Right atrium auricular region (tissue), 2 donors: ENCODE measurements at regions not wholly inside any gene's neighbourhood (a gene's known extent, or its start where the extent isn't known, plus 50 kb on each side); places are given as distances from the start of the nearest gene placed in this dataset.

ENCODE experiments used
- DNase-seq: peaks from one replicate; pipeline ENCODE4 v3.0.0-alpha.2; 2019; ENCODE audit warnings: low spot score
- H3K27ac ChIP-seq, 2 donors: fragments of 200-600 bp; sonication (generic); 1 replicate in 1 of 2; 2 replicates in 1 of 2; pipeline ENCODE4 v1.5.1; 2016 to 2019
- H3K27me3 ChIP-seq, 2 donors: fragments of 200-600 bp; sonication (generic); one replicate each; pipeline versions ENCODE4 v1.5.1 to v1.6.0; 2017 to 2019
- H3K36me3 ChIP-seq: fragments of 200-600 bp; sonication (generic); one replicate; pipeline ENCODE4 v1.5.1; 2016
- H3K4me1 ChIP-seq, 2 donors: fragments of 200-600 bp; sonication (generic); one replicate each; pipeline versions ENCODE4 v1.5.1 to v1.6.0; 2017 to 2019
- H3K4me3 ChIP-seq, 2 donors: fragments of 200-600 bp; sonication (generic); 1 replicate in 1 of 2; 2 replicates in 1 of 2; pipeline ENCODE4 v1.5.1; 2017 to 2019; ENCODE audit warnings: mild to moderate bottlenecking in 1 of 2, moderate library complexity in 1 of 2
- H3K9me3 ChIP-seq, 2 donors: fragments of 200-600 bp; sonication (generic); one replicate each; pipeline ENCODE4 v1.5.1; 2019
- TF ChIP-seq, protein P1 (sequence below), 2 donors: fragments of 200-600 bp; sonication (generic); IDR thresholded peaks; one replicate each; pipeline ENCODE4 v1.5.1; 2019; ENCODE audit warnings: antibody characterized with exemption in 2 of 2

GRCh38 chr4:96713271-96713850 lies 873.5 kb downstream of the PDHA2 start:
- Histone ChIP-seq H3K9me3 (no peaks in the 10 kb centered on the region), H3K4me1 (no peaks in the 10 kb centered on the region), H3K36me3 (no peaks in the 10 kb centered on the region), H3K4me3 (no peak overlapping the region), H3K27me3 (no peaks in the 10 kb centered on the region), H3K27ac (no peak overlapping the region)
- TF ChIP-seq, protein P1, sequence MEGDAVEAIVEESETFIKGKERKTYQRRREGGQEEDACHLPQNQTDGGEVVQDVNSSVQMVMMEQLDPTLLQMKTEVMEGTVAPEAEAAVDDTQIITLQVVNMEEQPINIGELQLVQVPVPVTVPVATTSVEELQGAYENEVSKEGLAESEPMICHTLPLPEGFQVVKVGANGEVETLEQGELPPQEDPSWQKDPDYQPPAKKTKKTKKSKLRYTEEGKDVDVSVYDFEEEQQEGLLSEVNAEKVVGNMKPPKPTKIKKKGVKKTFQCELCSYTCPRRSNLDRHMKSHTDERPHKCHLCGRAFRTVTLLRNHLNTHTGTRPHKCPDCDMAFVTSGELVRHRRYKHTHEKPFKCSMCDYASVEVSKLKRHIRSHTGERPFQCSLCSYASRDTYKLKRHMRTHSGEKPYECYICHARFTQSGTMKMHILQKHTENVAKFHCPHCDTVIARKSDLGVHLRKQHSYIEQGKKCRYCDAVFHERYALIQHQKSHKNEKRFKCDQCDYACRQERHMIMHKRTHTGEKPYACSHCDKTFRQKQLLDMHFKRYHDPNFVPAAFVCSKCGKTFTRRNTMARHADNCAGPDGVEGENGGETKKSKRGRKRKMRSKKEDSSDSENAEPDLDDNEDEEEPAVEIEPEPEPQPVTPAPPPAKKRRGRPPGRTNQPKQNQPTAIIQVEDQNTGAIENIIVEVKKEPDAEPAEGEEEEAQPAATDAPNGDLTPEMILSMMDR (IDR thresholded peaks at IDR 0.05) = no peak
- DNase-seq = no peak

- Histone ChIP-seq H3K4me3 (no peak overlapping the region), H3K4me1 (no peaks in the 10 kb centered on the region), H3K27ac (no peak overlapping the region), H3K9me3 (no peaks in the 10 kb centered on the region), H3K27me3 (no peaks in the 10 kb centered on the region), H3K36me3 (no peaks in the 10 kb centered on the region)
- no peak for DNase-seq
- TF ChIP-seq, protein P1 (IDR thresholded peaks at IDR 0.05) = no peak
Observed at GRCh38 chr4:96729641-96730040, 889.7 kb downstream of the PDHA2 start.

DNA sequence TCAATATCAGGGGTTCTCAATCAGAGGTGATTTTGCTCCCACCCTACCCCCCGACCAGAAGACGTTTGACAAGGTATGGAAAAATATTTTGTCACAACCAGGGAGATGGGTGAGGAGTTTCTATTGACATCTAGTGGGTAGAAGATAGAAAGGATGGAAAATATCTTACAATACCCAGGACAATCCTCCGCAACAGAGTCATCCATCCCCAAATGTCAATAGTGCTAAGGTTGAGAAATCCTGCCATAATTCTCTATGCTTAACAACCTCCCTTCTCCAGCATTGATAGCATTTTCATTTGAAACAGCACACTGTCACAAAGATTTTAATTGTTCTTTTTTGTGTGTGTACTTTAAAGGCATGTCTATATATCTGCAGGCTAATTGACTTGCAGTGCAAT lies 890.5 kb downstream of the PDHA2 start:
- TF ChIP-seq, protein P1 (IDR thresholded peaks at IDR 0.05) = no peak
- no peaks in the 10 kb centered on the region for H3K4me1 ChIP-seq

GRCh38 chr4:96736352-96736889 lies 896.5 kb downstream of the PDHA2 start:
- no peak overlapping the region for H3K4me3 ChIP-seq
- H3K9me3 ChIP-seq = peaks cover 0 to 4% of the 10 kb centered on the region in 2 donors
- TF ChIP-seq, protein P1 (IDR thresholded peaks at IDR 0.05) = no peak
- no peaks in the 10 kb centered on the region for H3K27me3 ChIP-seq
- no peaks in the 10 kb centered on the region for H3K36me3 ChIP-seq
- no peak overlapping the region for H3K27ac ChIP-seq
- DNase-seq = no peak
- H3K4me1 ChIP-seq = no peaks in the 10 kb centered on the region

More for the DNA sequence above, 890.5 kb downstream of the PDHA2 start:
- Histone ChIP-seq H3K36me3 (no peaks in the 10 kb centered on the region), H3K27ac (no peak overlapping the region), H3K27me3 (no peaks in the 10 kb centered on the region), H3K9me3 (no peaks in the 10 kb centered on the region), H3K4me3 (no peak overlapping the region)
- DNase-seq = no peak

DNA sequence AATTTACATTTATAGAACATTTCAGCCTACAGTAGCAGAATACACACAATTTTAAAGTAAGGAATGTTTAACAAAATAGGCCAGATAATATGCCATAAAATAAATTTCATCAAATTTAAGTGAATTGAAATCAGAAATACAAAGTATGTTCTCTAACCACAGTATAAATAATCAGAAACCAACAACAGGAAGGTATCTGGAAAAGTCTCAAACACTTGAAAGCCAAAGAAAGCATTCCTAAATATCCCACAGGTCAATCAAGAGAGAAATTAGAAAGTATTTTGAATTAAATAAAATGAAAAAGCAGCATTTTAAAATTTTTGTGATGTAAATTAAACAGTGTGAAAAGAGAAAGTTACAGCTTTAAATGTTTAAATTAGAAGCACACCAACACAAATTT lies 899.2 kb downstream of the PDHA2 start:
- no peaks in the 10 kb centered on the region for H3K36me3 ChIP-seq
- H3K4me3 ChIP-seq = no peak overlapping the region
- TF ChIP-seq, protein P1 (IDR thresholded peaks at IDR 0.05) = no peak
- no peak for DNase-seq
- no peaks in the 10 kb centered on the region for H3K4me1 ChIP-seq
- H3K27ac ChIP-seq = no peak overlapping the region
- peaks cover 0 to 13% of the 10 kb centered on the region in 2 donors for H3K9me3 ChIP-seq
- no peaks in the 10 kb centered on the region for H3K27me3 ChIP-seq
